ENCODE measurements at regions not wholly inside any gene's neighbourhood (a gene's known extent, or its start where the extent isn't known, plus 50 kb on each side); places are given as distances from the start of the nearest gene placed in this dataset.
"Not testable (repeated sequence)": the region's sequence is repeated elsewhere in the genome, so short reads cannot be mapped to it uniquely, and the experiment has no call there.

GRCh38 chr2:228767196-228767595, 503.9 kb downstream of the PID1 start:
- no peak for TF ChIP-seq CTCF (IDR thresholded peaks at IDR 0.05; ENCODE audit: control insufficient read depth, insufficient read depth, low read depth, low read length, missing control alignments)
- no peak overlapping the region for H3K4me3 ChIP-seq (ENCODE audit: control insufficient read depth, low read depth, low read length)
- DNase-seq (ENCODE audit: low read depth) = peak; percentile 18

- no peak for DNase-seq (ENCODE audit: low read depth)
- no peak overlapping the region for H3K4me3 ChIP-seq (ENCODE audit: control insufficient read depth, low read depth, low read length)
- TF ChIP-seq CTCF (IDR thresholded peaks at IDR 0.05; ENCODE audit: control insufficient read depth, insufficient read depth, low read depth, low read length, missing control alignments) = no peak
These were observed 507.6 kb downstream of the PID1 start for GRCh38 chr2:228763379-228763981.

- no peak for DNase-seq (ENCODE audit: low read depth)
- no peak for TF ChIP-seq CTCF (IDR thresholded peaks at IDR 0.05; ENCODE audit: control insufficient read depth, insufficient read depth, low read depth, low read length, missing control alignments)
- no peak overlapping the region for H3K4me3 ChIP-seq (ENCODE audit: control insufficient read depth, low read depth, low read length)
These were observed 508.5 kb downstream of the PID1 start for GRCh38 chr2:228762565-228762964.

DNA sequence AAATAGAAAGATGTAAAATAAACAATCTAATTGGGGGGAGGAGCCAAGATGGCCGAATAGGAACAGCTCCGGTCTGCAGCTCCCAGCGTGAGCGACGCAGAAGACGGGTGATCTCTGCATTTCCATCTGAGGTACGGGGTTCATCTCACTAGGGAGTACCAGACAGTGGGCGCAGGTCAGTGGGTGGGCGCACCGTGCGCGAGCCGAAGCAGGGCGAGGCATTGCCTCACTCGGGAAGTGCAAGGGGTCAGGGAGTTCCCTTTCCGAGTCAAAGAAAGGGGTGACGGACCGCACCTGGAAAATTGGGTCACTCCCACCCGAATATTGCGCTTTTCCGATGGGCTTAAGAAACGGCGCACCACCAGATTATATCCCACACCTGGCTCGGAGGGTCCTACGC, 515.4 kb downstream of the PID1 start:
- H3K4me3 ChIP-seq (ENCODE audit: control insufficient read depth, low read depth, low read length); DNase-seq (ENCODE audit: low read depth): not testable (repeated sequence)

DNA sequence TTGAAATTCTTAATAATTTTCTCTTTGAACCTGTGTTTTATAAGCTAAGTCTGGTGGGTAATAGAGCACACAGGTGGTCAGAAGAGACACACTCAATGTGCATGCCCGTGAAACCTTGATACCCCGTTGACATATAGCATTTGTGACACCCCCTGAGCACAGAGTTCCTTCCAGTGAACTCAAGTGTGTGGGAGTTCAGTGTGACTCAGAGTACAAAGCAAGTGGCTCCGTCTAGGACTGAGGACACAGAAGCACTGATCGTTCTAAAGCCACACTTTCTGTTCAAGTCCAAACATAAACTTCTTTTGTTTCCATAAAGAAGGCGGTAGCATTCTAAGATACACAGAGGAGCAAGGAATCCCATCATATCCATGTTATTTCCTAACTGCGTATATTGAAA, 523.6 kb downstream of the PID1 start:
- no peak for TF ChIP-seq CTCF (IDR thresholded peaks at IDR 0.05; ENCODE audit: control insufficient read depth, insufficient read depth, low read depth, low read length, missing control alignments)
- no peak overlapping the region for H3K4me3 ChIP-seq (ENCODE audit: control insufficient read depth, low read depth, low read length)
- DNase-seq (ENCODE audit: low read depth) = no peak

- H3K4me3 ChIP-seq (ENCODE audit: control insufficient read depth, low read depth, low read length) = no peak overlapping the region
- no peak for DNase-seq (ENCODE audit: low read depth)
- TF ChIP-seq CTCF (IDR thresholded peaks at IDR 0.05; ENCODE audit: control insufficient read depth, insufficient read depth, low read depth, low read length, missing control alignments) = no peak
These were observed 532.3 kb downstream of the PID1 start for GRCh38 chr2:228738671-228739380.

GRCh38 chr2:228735697-228736096, 535.4 kb downstream of the PID1 start:
- H3K4me3 ChIP-seq (ENCODE audit: control insufficient read depth, low read depth, low read length) = no peak overlapping the region
- DNase-seq (ENCODE audit: low read depth) = no peak
- TF ChIP-seq CTCF (IDR thresholded peaks at IDR 0.05; ENCODE audit: control insufficient read depth, insufficient read depth, low read depth, low read length, missing control alignments) = no peak

Data from AG09309 (cell line).